ENCODE measurements at regions not wholly inside any gene's neighbourhood (a gene's known extent, or its start where the extent isn't known, plus 50 kb on each side); places are given as distances from the start of the nearest gene placed in this dataset.

- no peaks in the 10 kb centered on the region for H3K27me3 ChIP-seq
- peaks cover 0 to 3% of the 10 kb centered on the region in 2 donors for H3K9me3 ChIP-seq
- H3K4me1 ChIP-seq: no peaks in the 10 kb centered on the region
- intact Hi-C loops (cut with DNase I): no loop called here
- no peak overlapping the region for H3K27ac ChIP-seq
- no peak for TF ChIP-seq CTCF (IDR thresholded peaks at IDR 0.05)
- no peak for DNase-seq
- no peak for ATAC-seq
- H3K4me3 ChIP-seq: no peak overlapping the region
- no peaks in the 10 kb centered on the region for H3K36me3 ChIP-seq
These were observed 528.4 kb upstream of the AMOT start for GRCh38 chrX:113369056-113369455.

GRCh38 chrX:113353134-113353533, 512.5 kb upstream of the AMOT start:
- TF ChIP-seq CTCF (IDR thresholded peaks at IDR 0.05): no peak
- Histone ChIP-seq H3K4me1 (no peaks in the 10 kb centered on the region), H3K36me3 (no peaks in the 10 kb centered on the region), H3K27me3 (no peaks in the 10 kb centered on the region), H3K27ac (no peak overlapping the region), H3K4me3 (no peak overlapping the region), H3K9me3 (no peaks in the 10 kb centered on the region)
- DNase-seq (no peak), ATAC-seq (no peak)
- intact Hi-C loops (cut with DNase I): no loop called here

GRCh38 chrX:113330416-113330815, 489.8 kb upstream of the AMOT start:
- TF ChIP-seq CTCF (IDR thresholded peaks at IDR 0.05): no peak
- no peak overlapping the region for H3K27ac ChIP-seq
- intact Hi-C loops (cut with DNase I): no loop called here
- no peak overlapping the region for H3K4me3 ChIP-seq
- no peak for DNase-seq
- H3K36me3 ChIP-seq: no peaks in the 10 kb centered on the region
- ATAC-seq: no peak
- no peaks in the 10 kb centered on the region for H3K4me1 ChIP-seq
- peaks cover 0 to 4% of the 10 kb centered on the region in 2 donors for H3K27me3 ChIP-seq
- no peaks in the 10 kb centered on the region for H3K9me3 ChIP-seq

GRCh38 chrX:113315927-113316326, 475.3 kb upstream of the AMOT start:
- H3K36me3 ChIP-seq: no peaks in the 10 kb centered on the region
- H3K27me3 ChIP-seq: no peaks in the 10 kb centered on the region
- DNase-seq (no peak), ATAC-seq (no peak)
- intact Hi-C loops (cut with DNase I): no loop called here
- no peak for TF ChIP-seq CTCF (IDR thresholded peaks at IDR 0.05)
- no peak overlapping the region for H3K27ac ChIP-seq
- no peaks in the 10 kb centered on the region for H3K4me1 ChIP-seq
- no peaks in the 10 kb centered on the region for H3K9me3 ChIP-seq
- H3K4me3 ChIP-seq: no peak overlapping the region

- no peaks in the 10 kb centered on the region for H3K36me3 ChIP-seq
- intact Hi-C loops (cut with DNase I): no loop called here
These were observed 464.9 kb upstream of the AMOT start for GRCh38 chrX:113305496-113305895.

More at GRCh38 chrX:113305496-113305895, 464.9 kb upstream of the AMOT start:
- DNase-seq (no peak), ATAC-seq (no peak)
- H3K27me3 ChIP-seq: no peaks in the 10 kb centered on the region
- no peak overlapping the region for H3K27ac ChIP-seq
- no peak for TF ChIP-seq CTCF (IDR thresholded peaks at IDR 0.05)
- no peaks in the 10 kb centered on the region for H3K4me1 ChIP-seq
- no peak overlapping the region for H3K4me3 ChIP-seq
- no peaks in the 10 kb centered on the region for H3K9me3 ChIP-seq

All from left lung (tissue), 4 donors.